ENCODE measurements at regions not wholly inside any gene's neighbourhood (a gene's known extent, or its start where the extent isn't known, plus 50 kb on each side); places are given as distances from the start of the nearest gene placed in this dataset.
"Not testable (repeated sequence)": the region's sequence is repeated elsewhere in the genome, so short reads cannot be mapped to it uniquely, and the experiment has no call there.

DNA sequence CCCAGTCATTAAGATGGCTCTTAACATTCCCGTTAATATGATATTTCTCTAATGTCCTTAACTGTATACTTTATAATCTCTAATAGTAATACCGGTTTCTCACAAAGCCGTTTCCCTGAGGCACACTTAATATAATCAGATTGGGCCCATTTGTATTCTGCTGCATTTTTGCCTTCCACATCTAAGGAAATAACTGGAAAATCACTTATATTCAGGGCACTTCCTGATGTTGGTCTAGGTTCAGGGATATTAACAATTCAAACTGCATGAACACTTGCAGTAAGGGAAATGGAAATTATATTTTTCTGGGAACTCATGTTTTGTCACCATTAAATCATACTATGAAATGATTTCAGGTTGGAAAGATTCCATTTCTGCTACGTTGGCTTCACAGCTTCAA, 119.8 kb downstream of the TPR start:
- TF ChIP-seq, protein P1, sequence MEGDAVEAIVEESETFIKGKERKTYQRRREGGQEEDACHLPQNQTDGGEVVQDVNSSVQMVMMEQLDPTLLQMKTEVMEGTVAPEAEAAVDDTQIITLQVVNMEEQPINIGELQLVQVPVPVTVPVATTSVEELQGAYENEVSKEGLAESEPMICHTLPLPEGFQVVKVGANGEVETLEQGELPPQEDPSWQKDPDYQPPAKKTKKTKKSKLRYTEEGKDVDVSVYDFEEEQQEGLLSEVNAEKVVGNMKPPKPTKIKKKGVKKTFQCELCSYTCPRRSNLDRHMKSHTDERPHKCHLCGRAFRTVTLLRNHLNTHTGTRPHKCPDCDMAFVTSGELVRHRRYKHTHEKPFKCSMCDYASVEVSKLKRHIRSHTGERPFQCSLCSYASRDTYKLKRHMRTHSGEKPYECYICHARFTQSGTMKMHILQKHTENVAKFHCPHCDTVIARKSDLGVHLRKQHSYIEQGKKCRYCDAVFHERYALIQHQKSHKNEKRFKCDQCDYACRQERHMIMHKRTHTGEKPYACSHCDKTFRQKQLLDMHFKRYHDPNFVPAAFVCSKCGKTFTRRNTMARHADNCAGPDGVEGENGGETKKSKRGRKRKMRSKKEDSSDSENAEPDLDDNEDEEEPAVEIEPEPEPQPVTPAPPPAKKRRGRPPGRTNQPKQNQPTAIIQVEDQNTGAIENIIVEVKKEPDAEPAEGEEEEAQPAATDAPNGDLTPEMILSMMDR (IDR thresholded peaks at IDR 0.05; ENCODE audit: control extremely low read depth, extremely low read depth, low read depth, missing control alignments): no peak
- POLR2A ChIA-PET: no interaction called here
- CTCF ChIA-PET: no interaction called here
- no peak for DNase-seq (ENCODE audit: extremely low spot score)

DNA sequence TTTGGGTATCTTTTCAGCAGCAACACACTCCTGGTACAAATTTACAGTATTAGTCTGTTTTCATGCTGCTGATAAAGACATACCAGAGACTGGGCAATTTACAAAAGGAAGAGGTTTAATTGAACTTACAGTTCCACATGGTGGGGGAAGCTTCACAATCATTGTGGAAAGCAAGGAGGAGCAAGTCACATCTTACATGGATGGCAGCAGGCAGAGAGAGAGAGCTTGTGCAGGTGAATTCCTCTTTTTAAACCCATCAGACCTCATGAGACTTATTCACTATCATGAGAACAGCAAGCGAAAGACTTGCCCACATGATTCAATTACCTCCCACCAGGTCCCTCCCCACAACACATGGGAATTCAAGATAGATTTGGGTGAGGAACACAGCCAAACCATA, 124.5 kb downstream of the TPR start:
- TF ChIP-seq, protein P1 (IDR thresholded peaks at IDR 0.05; ENCODE audit: control extremely low read depth, extremely low read depth, low read depth, missing control alignments): no peak
- no peak for DNase-seq (ENCODE audit: extremely low spot score)
- ChIA-PET POLR2A (no interaction called here), CTCF (interaction anchor here (1.0 kb wide), 1 partner anchor 22 kb away, joined by 4 read pairs; no protein-coding TSS in a partner anchor)

DNA sequence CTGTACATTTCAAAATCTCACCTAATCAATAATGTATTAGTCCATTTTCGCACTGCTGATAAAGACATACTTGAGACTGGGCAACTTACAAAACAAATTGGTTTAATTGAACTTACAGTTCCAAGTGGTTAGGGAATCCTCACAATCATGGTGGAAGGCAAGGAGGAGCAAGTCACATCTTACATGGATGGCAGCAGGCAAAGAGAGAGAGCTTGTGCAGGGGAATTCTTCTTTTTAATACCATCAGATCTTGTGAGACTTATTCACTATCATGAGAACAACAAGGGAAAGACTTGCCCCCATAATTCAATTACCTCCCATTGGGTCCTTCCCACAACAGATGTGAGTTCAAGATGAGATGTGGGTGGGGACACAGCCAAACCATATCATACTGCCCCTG, 126.4 kb downstream of the TPR start:
- POLR2A ChIA-PET; CTCF ChIA-PET; DNase-seq (ENCODE audit: extremely low spot score): not testable (repeated sequence)

DNA sequence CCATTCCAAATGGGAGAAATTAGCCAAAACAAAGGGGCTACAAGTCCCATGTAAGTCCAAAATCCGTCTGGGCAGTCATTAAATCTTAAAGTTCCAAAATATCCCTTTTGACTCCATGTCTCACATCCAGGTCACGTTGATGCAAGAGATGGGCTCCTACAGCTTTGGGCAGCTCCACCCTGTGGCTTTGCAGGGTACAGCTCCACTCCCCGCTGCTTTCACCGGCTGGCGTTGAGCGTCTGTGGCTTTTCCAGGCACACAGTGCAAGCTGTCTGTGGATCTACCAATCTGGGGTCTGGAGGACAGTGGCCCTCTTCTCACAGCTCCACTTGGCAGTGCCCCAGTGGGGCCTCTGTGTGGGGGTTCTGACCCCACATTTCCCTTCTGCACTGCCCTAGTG, 130.2 kb downstream of the TPR start:
- no peak for DNase-seq (ENCODE audit: extremely low spot score)
- TF ChIP-seq, protein P1 (IDR thresholded peaks at IDR 0.05; ENCODE audit: control extremely low read depth, extremely low read depth, low read depth, missing control alignments): no peak
- CTCF ChIA-PET: no interaction called here
- POLR2A ChIA-PET: no interaction called here
